ENCODE measurements at regions not wholly inside any gene's neighbourhood (a gene's known extent, or its start where the extent isn't known, plus 50 kb on each side); places are given as distances from the start of the nearest gene placed in this dataset.

DNA sequence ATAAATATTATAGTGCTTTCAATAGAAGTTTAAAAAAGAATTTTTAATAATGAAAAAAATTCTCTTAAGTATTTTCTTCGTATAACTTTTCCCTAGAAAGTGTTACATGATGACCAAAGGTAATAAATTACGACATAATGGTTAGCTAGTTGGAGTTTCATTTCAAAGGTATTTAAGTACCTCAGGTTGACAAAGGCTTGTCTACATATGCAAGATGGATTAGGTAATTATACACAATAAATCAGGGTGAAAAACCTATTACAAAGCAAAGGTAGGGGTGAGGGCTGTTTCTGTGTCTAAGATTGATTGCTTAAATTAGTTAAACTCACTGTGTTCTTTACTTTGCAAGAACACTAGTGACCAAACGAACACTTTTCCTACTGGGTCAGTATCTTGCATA, 508.5 kb upstream of the FAT1 start:
- H3K36me3 ChIP-seq (ENCODE audit: insufficient read depth, low read length, poor library complexity, severe bottlenecking) = no peaks in the 10 kb centered on the region
- CTCF ChIA-PET = no interaction called here

DNA sequence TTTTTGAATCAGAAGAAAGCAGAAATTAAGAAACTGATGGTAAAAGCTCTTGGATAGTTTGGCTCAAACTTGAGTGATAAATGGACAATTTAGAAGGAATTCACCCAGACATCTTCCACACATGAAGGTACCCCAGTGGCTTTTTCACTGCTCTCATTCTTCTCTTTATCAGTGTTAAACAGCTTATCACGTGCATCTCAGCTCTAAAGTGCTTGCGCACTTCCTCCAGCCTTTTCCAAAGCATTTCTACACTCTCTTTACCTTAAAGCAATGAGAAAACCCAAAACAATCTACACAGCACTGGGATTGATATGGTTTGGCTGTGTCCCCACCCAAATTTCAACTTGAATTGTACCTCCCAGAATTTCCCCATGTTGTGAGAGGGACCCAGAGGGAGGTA, 509.1 kb upstream of the FAT1 start:
- no peaks in the 10 kb centered on the region for H3K9me3 ChIP-seq (ENCODE audit: low read depth, low read length, poor library complexity, severe bottlenecking)
- H3K4me3 ChIP-seq (ENCODE audit: low read depth, low read length, poor library complexity, severe bottlenecking) = no peak overlapping the region
- TF ChIP-seq, protein P1, sequence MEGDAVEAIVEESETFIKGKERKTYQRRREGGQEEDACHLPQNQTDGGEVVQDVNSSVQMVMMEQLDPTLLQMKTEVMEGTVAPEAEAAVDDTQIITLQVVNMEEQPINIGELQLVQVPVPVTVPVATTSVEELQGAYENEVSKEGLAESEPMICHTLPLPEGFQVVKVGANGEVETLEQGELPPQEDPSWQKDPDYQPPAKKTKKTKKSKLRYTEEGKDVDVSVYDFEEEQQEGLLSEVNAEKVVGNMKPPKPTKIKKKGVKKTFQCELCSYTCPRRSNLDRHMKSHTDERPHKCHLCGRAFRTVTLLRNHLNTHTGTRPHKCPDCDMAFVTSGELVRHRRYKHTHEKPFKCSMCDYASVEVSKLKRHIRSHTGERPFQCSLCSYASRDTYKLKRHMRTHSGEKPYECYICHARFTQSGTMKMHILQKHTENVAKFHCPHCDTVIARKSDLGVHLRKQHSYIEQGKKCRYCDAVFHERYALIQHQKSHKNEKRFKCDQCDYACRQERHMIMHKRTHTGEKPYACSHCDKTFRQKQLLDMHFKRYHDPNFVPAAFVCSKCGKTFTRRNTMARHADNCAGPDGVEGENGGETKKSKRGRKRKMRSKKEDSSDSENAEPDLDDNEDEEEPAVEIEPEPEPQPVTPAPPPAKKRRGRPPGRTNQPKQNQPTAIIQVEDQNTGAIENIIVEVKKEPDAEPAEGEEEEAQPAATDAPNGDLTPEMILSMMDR (conservative IDR thresholded peaks at IDR 0.05; ENCODE audit: low read depth, low read length) = no peak
- TF ChIP-seq EZH2 (IDR thresholded peaks at IDR 0.05; ENCODE audit: borderline replicate concordance, low read depth, low read length, poor library complexity, severe bottlenecking) = no peak
- no peaks in the 10 kb centered on the region for H3K36me3 ChIP-seq (ENCODE audit: insufficient read depth, low read length, poor library complexity, severe bottlenecking)
- peaks cover 43% of the 10 kb centered on the region for H3K27me3 ChIP-seq (replicated peaks; ENCODE audit: insufficient read depth, low read depth, low read length, poor library complexity)
- intact Hi-C loops (cut with micrococcal nuclease; ENCODE audit: unreplicated experiment) = no loop called here
- CTCF ChIA-PET = no interaction called here
- POLR2A ChIA-PET (ENCODE audit: low non-redundant PET) = no interaction called here
- no peak overlapping the region for H3K27ac ChIP-seq (ENCODE audit: low read depth, low read length, poor library complexity, severe bottlenecking)
- BruUV-seq (replicated peaks) = no TSS peak
- DNase-seq (ENCODE audit: low spot score) = no peak
- peaks cover 4% of the 10 kb centered on the region for H3K4me1 ChIP-seq (ENCODE audit: insufficient read depth, low read length, poor library complexity, severe bottlenecking)

More for the DNA sequence above, 508.5 kb upstream of the FAT1 start:
- no peak overlapping the region for H3K27ac ChIP-seq (ENCODE audit: low read depth, low read length, poor library complexity, severe bottlenecking)
- POLR2A ChIA-PET (ENCODE audit: low non-redundant PET) = no interaction called here
- H3K9me3 ChIP-seq (ENCODE audit: low read depth, low read length, poor library complexity, severe bottlenecking) = no peaks in the 10 kb centered on the region
- no peak for TF ChIP-seq EZH2 (IDR thresholded peaks at IDR 0.05; ENCODE audit: borderline replicate concordance, low read depth, low read length, poor library complexity, severe bottlenecking)
- TF ChIP-seq, protein P1 (conservative IDR thresholded peaks at IDR 0.05; ENCODE audit: low read depth, low read length) = no peak
- intact Hi-C loops (cut with micrococcal nuclease; ENCODE audit: unreplicated experiment) = no loop called here
- H3K27me3 ChIP-seq (replicated peaks; ENCODE audit: insufficient read depth, low read depth, low read length, poor library complexity) = peaks cover 43% of the 10 kb centered on the region
- no TSS peak for BruUV-seq (replicated peaks)
- DNase-seq (ENCODE audit: low spot score) = no peak
- peaks cover 4% of the 10 kb centered on the region for H3K4me1 ChIP-seq (ENCODE audit: insufficient read depth, low read length, poor library complexity, severe bottlenecking)
- H3K4me3 ChIP-seq (ENCODE audit: low read depth, low read length, poor library complexity, severe bottlenecking) = no peak overlapping the region

DNA sequence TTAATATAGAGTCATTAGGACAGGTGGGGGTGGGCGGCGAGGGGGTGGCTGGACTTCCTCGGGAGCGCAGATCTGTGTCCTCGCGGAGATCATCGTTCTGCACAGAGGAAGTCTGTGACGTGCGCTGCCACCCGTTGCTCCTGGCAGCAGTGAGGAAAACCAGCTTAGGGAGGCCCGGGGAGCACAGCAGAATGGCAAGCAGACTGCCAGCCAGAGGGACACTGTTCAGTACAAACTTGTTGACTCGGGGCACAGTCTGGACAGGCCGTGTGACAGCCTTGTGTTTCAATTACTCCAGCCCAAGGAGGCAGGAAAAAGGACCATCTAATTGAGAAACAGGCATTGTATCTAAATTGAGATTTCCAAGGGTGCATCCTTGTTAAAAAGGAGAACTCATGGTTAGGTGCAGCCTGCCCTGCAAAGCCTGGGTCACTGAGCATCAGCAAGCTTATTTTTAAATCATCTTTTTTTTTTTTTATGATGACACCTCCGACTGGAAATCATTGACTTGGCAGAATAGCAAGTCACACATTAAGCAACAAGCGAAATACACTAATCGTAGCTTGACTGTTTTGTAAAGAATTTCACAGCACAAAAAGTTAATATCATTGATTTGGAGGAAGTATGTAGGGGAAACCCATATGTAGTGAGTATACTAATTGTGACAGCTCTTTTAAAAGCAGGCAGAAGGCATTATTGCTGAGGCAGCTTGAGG, 512.0 kb upstream of the FAT1 start:
- BruUV-seq (replicated peaks) = no TSS peak
- H3K36me3 ChIP-seq (ENCODE audit: insufficient read depth, low read length, poor library complexity, severe bottlenecking) = no peaks in the 10 kb centered on the region
- DNase-seq (ENCODE audit: low spot score) = peak; percentile 68
- intact Hi-C loops (cut with micrococcal nuclease; ENCODE audit: unreplicated experiment) = no loop called here
- TF ChIP-seq EZH2 (IDR thresholded peaks at IDR 0.05; ENCODE audit: borderline replicate concordance, low read depth, low read length, poor library complexity, severe bottlenecking) = no peak
- TF ChIP-seq, protein P1 (conservative IDR thresholded peaks at IDR 0.05; ENCODE audit: low read depth, low read length) = no peak
- ChIA-PET POLR2A (ENCODE audit: low non-redundant PET) (no interaction called here), CTCF (no interaction called here)
- H3K9me3 ChIP-seq (ENCODE audit: low read depth, low read length, poor library complexity, severe bottlenecking) = no peaks in the 10 kb centered on the region
- H3K27me3 ChIP-seq (replicated peaks; ENCODE audit: insufficient read depth, low read depth, low read length, poor library complexity) = peaks cover 46% of the 10 kb centered on the region
- H3K4me1 ChIP-seq (ENCODE audit: insufficient read depth, low read length, poor library complexity, severe bottlenecking) = peaks cover 4% of the 10 kb centered on the region
- no peak overlapping the region for H3K4me3 ChIP-seq (ENCODE audit: low read depth, low read length, poor library complexity, severe bottlenecking)
- no peak overlapping the region for H3K27ac ChIP-seq (ENCODE audit: low read depth, low read length, poor library complexity, severe bottlenecking)

Measured in A673 (cell line).